Gastrocnemius medialis (tissue), 4 donors: ENCODE measurements at regions not wholly inside any gene's neighbourhood (a gene's known extent, or its start where the extent isn't known, plus 50 kb on each side); places are given as distances from the start of the nearest gene placed in this dataset.

Source experiments
- POLR2A ChIP-seq, 2 donors: fragments of 450-650 bp; IDR thresholded peaks; one replicate each; pipeline ENCODE4 v1.6.1; 2017; ENCODE audit warnings: antibody characterized with exemption in 2 of 2, mild to moderate bottlenecking in 2 of 2, moderate library complexity in 2 of 2
- TF ChIP-seq, protein P1 (sequence below), 5 experiments: fragments of 450-650 bp in 3 of 5; fragments of 200-600 bp in 2 of 5; sonication (generic) in 2 of 5; IDR thresholded peaks in 4 of 5; conservative IDR thresholded peaks in 1 of 5; 1 replicate in 4 of 5; 2 replicates in 1 of 5; pipeline ENCODE4 v1.5.1; 2016 to 2019; ENCODE audit warnings: antibody characterized with exemption in 5 of 5, mild to moderate bottlenecking in 3 of 5, moderate library complexity in 3 of 5

DNA sequence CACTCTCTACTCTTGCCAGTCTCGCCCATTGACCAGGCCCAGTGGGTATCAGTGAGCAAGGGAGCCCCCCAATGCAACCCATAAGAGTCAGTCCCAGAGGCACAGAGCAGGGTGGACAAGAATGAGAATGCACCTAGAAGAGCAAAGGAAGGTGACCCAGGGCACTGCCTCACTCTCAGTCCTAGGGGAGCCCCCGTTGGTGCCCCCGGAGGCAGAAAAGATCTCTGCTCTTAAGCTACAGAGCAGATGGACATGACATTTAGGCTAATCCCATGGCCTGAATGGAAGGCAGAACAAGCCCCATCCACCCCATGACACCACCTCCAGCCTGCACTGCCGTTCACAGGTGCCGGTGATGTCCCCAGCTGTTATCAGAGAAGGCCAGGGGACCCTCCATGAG, 50.7 kb upstream of the PLEKHG1 start:
- TF ChIP-seq, protein P1, sequence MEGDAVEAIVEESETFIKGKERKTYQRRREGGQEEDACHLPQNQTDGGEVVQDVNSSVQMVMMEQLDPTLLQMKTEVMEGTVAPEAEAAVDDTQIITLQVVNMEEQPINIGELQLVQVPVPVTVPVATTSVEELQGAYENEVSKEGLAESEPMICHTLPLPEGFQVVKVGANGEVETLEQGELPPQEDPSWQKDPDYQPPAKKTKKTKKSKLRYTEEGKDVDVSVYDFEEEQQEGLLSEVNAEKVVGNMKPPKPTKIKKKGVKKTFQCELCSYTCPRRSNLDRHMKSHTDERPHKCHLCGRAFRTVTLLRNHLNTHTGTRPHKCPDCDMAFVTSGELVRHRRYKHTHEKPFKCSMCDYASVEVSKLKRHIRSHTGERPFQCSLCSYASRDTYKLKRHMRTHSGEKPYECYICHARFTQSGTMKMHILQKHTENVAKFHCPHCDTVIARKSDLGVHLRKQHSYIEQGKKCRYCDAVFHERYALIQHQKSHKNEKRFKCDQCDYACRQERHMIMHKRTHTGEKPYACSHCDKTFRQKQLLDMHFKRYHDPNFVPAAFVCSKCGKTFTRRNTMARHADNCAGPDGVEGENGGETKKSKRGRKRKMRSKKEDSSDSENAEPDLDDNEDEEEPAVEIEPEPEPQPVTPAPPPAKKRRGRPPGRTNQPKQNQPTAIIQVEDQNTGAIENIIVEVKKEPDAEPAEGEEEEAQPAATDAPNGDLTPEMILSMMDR (IDR thresholded peaks at IDR 0.05 in 4 of 5, conservative IDR thresholded peaks at IDR 0.05 in 1 of 5) = no peak
- no peak for TF ChIP-seq POLR2A (IDR thresholded peaks at IDR 0.05)
